HG03520 (cell line): ENCODE measurements at regions not wholly inside any gene's neighbourhood (a gene's known extent, or its start where the extent isn't known, plus 50 kb on each side); places are given as distances from the start of the nearest gene placed in this dataset.
"Not testable (repeated sequence)": the region's sequence is repeated elsewhere in the genome, so short reads cannot be mapped to it uniquely, and the experiment has no call there.

Experiments
- ATAC-seq: cut with Tn5 transposase; IDR thresholded peaks from one replicate; pipeline ENCODE4 v1.9.1; 2021; ENCODE audit warnings: mild to moderate bottlenecking, moderate library complexity; ENCODE audit not compliant: unreplicated experiment

- not testable (repeated sequence) for ATAC-seq
Observed at GRCh38 chr4:10388146-10388545, 69.1 kb downstream of the ZNF518B start.

DNA sequence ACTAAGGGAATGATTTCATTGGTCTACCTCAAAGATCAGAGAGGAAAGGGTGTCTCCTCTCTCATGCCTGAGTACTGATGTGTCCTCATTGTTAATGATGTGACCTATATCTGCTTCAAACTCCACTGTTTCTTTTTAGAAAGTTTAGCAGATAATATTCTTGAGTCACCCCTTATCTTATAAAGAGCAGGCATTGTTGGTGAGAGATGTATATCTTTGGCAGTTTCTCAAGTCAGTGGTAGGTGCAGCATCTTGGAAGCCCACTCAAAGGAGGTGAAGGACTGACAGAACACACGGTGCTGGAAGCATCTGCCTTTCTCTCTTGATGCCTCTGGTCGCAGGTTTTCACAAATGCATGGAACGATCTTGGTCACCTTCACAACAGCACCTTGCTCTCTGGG, 71.2 kb downstream of the ZNF518B start:
- ATAC-seq: no peak

DNA sequence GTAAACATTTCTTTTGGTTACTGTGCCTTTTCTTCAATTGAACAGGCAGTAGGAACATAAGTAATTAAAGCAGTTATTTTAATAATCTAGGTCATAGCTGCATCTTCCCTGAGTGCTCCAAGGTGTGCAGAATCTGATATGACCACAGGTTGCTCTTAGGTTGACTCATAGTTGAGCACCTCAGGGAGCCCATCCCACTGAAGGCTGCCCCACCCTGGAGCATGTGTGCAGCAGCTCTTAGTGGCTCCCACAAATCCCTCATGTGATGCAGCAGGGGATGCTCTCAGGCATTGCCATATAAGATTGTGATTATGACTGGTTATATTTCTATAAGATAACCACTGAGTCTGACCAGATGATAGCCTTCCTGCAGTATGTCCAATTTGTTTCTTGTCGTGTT, 72.3 kb downstream of the ZNF518B start:
- no peak for ATAC-seq

GRCh38 chr4:10383417-10383816, 73.8 kb downstream of the ZNF518B start:
- no peak for ATAC-seq

GRCh38 chr4:10382171-10382570, 75.1 kb downstream of the ZNF518B start:
- ATAC-seq: not testable (repeated sequence)

DNA sequence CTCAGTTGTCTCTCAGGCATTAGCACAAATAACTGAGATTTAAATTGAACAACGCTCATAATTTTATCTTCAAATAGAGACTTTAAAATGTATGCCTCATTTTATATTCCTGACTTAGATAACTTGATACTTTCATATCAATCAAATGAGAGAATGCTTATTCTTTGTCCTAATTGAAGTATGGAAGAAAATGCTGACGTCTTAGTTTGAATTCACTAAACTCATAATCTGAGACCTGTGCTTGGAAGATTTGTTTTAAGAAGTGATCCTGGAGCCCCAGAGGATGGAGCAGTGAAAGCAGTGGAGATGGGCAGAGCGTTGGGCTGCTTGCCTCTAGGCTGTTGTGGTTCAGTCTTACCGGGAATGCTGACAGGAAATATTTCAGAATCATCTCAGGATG, 76.1 kb downstream of the ZNF518B start:
- ATAC-seq: no peak

- ATAC-seq: no peak
Observed at GRCh38 chr4:10380735-10381134, 76.5 kb downstream of the ZNF518B start.

GRCh38 chr4:10371869-10372471, 85.3 kb downstream of the ZNF518B start:
- no peak for ATAC-seq

DNA sequence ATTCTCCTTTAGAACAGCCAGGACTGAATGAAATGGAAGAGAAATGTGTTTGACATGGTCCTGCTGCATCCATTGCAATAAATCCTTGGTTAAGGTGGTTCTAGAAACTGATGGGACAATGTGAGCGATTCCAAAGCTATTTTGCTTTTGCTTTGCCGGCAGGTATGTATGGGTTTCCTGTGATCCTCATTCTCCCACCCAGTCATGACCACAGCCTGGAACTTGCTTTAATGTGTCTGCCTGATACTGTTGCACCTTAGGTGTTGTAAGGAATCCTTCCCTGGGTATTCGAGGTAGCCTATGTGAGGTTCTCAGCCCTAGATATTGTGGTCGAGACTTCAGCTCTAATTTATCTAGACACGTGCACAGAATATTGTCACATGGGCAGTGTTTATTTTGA, 86.1 kb downstream of the ZNF518B start:
- ATAC-seq: no peak

- ATAC-seq: no peak
Observed at GRCh38 chr4:10369517-10369916, 87.7 kb downstream of the ZNF518B start.

- ATAC-seq: no peak
Observed at GRCh38 chr4:10366628-10367027, 90.6 kb downstream of the ZNF518B start.

DNA sequence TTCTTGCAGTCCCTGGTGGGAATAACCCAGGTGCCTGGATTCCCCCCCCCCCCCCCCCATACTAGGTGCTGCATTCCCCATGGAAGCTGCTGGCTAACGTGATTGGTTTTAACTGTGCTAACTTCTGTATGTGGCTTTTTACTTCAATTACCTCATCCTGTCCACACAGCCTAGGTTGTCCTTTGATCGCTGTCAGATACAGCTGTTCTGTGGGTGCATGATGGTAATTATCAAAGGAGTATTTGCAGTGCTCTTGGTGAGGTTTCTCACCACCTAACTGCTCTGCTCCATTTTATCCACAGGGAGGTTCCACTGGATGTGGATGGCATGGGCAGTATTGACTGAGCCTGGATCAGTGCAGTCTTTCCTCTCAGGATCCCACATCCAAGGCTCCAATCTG, 93.0 kb downstream of the ZNF518B start:
- ATAC-seq: no peak

GRCh38 chr4:10354746-10355145, 102.5 kb downstream of the ZNF518B start:
- no peak for ATAC-seq

GRCh38 chr4:10354225-10354624, 103.0 kb downstream of the ZNF518B start:
- ATAC-seq: no peak

- ATAC-seq: no peak
Observed at GRCh38 chr4:10353110-10353509, 104.1 kb downstream of the ZNF518B start.

DNA sequence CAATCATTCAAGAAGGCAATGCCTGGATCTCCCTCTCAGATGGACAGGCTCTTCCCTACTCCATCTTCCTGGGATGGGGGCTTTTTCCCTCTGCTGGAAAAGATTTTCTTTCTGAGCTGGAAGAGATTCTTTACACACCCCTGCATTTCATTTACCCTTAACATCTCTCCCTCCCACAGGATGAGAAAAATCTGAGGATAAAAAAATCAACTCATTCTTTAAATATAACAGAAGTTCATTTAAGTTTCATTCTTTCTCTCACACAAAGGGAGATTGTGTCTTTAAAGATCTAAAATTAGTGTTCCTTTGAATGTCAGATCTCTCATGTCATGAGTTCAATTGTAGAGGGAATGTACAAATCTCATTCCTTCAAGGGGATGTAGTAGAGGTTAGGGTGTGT, 109.0 kb downstream of the ZNF518B start:
- no peak for ATAC-seq

DNA sequence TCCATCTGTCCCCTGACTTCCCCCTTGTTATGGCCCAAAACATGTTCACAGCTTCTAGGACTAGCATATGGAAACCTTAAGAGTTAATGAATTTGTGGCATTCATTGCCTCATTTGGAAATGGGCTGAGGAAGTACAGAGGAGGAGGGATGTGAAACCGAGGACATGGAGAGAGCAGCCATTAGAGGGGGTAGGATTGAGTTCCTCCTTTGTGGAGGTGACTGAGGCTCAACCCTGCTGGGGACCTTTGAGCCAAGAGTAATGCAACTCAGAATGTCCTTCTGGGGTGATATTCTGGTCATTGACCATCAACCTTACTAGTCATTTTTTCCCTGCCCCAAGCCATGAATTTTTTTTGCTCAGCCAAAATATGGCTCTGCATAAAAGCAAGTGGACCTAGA, 109.4 kb downstream of the ZNF518B start:
- no peak for ATAC-seq

GRCh38 chr4:10347281-10347795, 109.9 kb downstream of the ZNF518B start:
- ATAC-seq: no peak

DNA sequence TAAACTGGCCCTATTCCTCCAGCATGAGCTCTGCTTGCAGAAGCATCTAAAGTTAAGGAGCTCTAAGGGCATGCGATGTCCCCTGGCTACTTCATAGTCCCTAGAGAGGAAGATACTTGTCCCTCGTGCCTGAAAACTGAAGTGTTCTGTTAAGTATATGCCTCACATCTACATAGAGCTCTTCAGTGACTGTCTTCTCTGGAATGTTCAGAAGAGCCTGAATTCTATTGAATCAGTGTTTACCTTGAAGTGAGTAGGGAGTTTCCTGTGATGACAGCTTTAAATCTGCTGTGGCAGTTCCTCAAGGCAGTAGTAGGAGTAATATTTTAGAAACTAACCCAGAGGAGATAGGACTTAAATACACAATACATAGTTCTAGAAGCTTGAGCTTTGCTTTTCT, 111.2 kb downstream of the ZNF518B start:
- ATAC-seq: no peak

GRCh38 chr4:10345381-10345784, 111.8 kb downstream of the ZNF518B start:
- ATAC-seq: no peak

- no peak for ATAC-seq
Observed at GRCh38 chr4:10344824-10345223, 112.4 kb downstream of the ZNF518B start.

DNA sequence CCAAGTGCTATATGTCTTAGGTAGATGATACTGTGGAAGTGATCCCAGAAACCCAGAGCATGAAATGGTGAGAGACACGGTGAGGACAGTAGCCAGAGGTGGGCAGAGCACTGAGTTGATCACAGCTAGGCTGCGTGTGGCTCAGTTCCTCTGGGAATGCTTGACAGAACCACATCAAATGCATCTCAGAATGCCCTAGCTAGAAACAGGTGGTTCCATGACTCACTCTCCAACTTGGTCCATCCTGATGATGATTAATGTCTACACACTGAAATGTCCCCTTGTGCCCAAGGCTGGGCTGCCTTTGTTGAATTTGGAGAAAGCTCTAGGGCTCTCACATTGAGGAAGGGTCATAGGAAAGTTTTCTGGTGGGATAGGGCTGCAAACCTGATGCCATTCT, 113.6 kb downstream of the ZNF518B start:
- no peak for ATAC-seq

GRCh38 chr4:10342866-10343265, 114.4 kb downstream of the ZNF518B start:
- ATAC-seq: no peak
